GDM1 (cell line): ENCODE measurements at regions not wholly inside any gene's neighbourhood (a gene's known extent, or its start where the extent isn't known, plus 50 kb on each side); places are given as distances from the start of the nearest gene placed in this dataset.

Experiments used
- DNase-seq: peaks from one replicate; lab custom pipeline; 2025; lab: John Stamatoyannopoulos, UW

- peak; percentile 13 for DNase-seq
These were observed 162.8 kb downstream of the FBXO8 start for GRCh38 chr4:174120446-174121295.

DNA sequence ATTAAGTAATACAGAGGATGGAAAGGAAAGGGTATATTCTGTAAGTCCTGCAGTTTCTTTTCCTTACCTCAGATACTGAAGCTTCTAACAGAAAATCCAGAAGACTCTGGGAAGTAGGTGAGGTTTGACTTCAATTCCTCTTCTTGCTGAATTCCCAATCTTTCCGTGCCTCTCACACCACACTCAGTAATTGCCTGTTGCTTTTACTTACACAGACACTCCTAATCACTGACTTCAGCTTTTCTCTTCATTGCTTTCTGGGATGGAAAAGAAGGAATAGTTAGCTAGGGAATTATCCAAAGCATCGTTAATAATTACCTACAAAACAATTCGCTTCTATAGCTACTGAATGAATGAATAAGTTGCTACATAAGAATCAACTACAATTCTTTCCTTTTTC is 163.6 kb downstream of the FBXO8 start:
- no peak for DNase-seq

GRCh38 chr4:174119051-174119450 is 164.4 kb downstream of the FBXO8 start:
- DNase-seq, result no peak

GRCh38 chr4:174118171-174118570 is 165.3 kb downstream of the FBXO8 start:
- no peak for DNase-seq

- no peak for DNase-seq
These were observed 166.0 kb downstream of the FBXO8 start for GRCh38 chr4:174117445-174117844.

GRCh38 chr4:174116021-174116420 is 167.4 kb downstream of the FBXO8 start:
- DNase-seq, result no peak

- DNase-seq, result no peak
These were observed 172.0 kb downstream of the FBXO8 start for GRCh38 chr4:174111422-174111821.

- DNase-seq, result no peak
These were observed 173.3 kb downstream of the FBXO8 start for GRCh38 chr4:174110180-174110579.

- DNase-seq, result peak; percentile 6
These were observed 175.6 kb downstream of the FBXO8 start for GRCh38 chr4:174107746-174108354.

DNA sequence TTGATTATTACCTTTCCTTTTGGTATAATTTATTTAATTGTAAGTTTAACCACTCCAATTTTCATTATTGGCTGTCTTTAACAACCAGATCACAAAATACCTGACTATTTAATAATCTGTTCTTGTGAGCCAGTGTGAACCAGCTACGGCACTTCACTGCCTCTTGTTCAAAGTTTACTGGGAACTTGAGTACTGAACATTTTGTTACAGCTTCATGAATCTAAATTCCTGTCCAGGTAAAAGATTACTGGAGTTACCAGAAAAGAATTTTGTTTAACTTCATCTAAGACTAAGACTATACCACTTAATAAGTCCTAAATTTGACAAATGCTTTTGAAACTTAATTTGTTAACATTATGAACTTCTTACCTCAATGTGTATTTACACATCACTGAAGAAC is 178.3 kb downstream of the FBXO8 start:
- no peak for DNase-seq

DNA sequence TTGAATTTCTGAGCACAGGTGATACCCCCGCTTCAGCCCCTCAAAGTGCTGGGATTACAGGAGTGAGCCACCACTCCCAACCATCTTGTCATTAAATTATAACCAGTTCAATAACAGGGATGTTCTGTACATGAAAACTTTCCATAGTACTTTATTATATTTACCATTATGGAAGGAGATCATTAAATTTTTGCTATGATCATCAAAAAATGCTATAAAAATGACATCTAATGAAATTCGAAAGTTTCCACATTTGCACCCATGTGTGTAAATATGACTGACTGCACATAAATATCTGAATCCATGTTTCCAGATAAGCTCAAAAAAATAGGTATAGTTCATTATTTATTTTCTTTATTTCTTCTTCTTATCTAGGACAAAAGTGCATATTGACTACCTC is 182.6 kb downstream of the FBXO8 start:
- no peak for DNase-seq

DNA sequence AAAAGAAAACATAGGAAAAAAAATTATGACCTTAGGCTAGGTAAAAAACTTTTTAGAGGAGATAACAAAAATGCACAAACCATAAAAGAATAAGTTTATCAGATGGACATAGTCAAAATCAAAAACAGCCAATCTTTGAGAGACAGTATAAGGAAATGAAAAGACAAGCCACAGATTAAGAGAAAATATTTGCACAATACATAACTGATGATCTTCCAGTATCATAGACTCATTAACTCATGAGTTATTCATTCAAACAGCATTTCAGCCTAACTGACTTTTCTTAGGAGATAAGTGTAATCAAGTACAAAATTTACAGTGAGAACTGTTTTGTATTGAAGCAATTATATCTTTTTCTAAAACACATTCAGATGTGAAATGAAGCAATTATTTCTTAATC is 183.8 kb downstream of the FBXO8 start:
- no peak for DNase-seq

DNA sequence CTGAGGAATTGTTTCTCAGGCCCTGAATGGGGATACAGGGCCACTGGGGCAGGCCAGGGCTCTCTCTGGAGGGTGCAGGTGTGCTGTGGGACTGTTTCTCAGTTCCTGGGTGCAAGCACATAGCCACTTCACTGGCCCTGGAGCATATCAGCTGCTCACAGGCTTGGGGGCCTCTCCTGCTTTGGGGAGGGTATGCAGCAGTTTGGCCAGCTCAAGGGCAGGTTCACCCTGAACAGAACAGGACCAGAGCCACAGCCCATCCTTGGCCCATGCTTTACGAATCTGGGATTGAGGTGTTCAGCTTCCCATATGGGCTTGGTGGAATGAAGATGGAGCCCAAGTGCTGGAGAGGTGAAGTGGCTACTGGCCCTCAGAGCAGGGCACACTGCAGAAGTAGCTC is 186.5 kb downstream of the FBXO8 start:
- no peak for DNase-seq

- no peak for DNase-seq
These were observed 187.0 kb downstream of the FBXO8 start for GRCh38 chr4:174096456-174096855.

- no peak for DNase-seq
These were observed 192.3 kb downstream of the FBXO8 start for GRCh38 chr4:174091130-174091529.

GRCh38 chr4:174089711-174090110 is 193.8 kb downstream of the FBXO8 start:
- no peak for DNase-seq

GRCh38 chr4:174088795-174089194 is 194.7 kb downstream of the FBXO8 start:
- DNase-seq, result no peak

DNA sequence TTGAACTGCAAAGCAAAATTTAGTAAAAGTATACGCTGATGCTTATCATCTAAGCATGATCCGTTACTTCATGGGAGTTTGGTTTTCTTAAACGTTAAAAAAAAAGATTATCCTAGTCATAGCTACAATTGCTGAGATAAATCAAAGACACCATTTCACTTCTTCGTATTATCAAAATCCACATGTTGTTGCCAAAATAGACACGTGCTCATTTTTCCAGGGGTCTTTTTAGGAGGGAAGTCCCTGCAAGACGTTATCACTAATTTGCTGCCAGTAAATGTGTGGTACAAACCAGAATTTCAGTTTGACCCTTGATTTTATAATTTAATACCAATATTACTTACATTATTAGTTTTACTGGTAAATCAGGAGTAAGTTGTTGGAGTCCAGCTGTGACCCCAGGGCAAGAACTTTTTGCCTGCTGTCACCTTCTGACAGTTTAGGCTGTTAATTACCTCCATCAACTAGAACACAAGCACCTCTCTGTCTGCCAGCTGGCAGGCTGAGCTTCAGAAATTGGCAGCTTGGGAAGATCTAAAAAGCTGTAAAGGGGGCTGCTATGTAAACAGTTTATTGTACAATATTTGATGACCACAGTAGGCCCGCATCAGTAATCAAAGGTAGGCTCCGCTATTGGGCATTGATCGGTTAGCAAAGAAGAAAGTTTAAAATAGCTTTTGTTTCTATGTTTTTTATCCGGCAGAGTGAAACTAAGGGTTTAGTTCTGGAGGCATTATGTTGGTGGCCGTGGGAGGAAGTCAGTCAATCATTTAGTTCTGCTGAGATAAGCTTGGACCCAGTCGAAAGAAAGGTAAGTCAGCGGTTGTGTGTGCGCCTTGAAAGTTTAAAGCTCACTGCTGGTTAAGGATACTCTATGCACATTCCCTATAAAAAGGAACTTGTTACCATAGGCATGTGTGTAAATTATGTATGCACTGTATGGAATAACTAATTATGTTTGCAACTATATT is 196.4 kb downstream of the FBXO8 start:
- DNase-seq, result no peak

DNA sequence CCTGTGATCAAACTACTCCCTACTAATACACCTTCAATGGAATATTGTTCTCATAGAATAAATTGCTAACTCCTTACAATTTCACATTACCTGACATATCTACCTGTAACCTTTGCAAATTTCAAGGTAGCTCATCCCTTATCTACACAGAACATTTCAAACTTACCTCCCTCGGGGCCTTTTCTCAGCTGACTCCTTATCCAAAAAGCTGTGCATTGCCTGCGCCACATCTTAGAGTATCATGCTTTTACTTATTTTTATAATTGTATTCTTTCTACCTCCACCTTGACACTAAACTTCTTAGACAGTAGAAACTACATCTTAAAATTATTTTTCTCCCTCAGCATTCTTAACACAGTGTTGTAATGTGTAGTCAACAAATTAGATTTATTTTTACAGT is 198.5 kb downstream of the FBXO8 start:
- DNase-seq, result no peak

DNA sequence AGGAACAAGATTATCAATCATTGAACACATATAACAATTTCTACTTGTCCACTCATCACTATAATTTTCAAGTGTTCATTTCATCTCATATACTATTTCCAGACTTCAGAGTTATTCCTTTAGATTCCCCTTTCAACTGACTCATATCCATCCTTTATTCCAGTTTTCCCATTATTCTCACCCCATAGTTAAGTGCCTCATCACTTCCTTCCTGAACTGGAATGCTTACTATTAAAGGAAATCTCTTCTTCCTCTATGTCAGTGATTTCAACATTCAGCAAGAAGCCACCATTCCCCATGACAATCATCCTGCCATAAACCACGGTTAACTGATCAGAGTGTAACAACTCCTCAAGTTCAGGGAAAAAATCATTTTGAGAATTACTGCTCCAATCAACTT is 198.9 kb downstream of the FBXO8 start:
- no peak for DNase-seq

DNA sequence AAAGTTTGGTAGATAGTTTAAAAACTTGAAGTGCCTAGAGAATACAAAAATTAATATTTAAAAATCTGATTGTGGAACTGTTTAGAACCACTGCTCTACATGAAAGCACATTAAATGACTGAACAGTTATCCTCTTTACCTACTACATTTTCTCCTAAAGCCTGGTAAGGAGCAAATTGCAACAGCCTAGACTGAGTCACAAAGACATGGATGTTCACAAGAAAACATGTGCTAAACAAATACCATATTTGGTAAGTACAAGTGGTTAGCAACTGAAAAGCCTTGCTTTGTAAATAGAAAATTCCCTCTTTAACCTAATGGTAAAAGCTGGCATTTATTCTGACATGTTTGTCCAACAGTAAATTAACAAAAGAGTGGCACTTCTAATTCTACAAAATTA is 203.1 kb downstream of the FBXO8 start:
- no peak for DNase-seq

- no peak for DNase-seq
These were observed 211.9 kb downstream of the FBXO8 start for GRCh38 chr4:174071595-174071994.
